ENCODE measurements at regions not wholly inside any gene's neighbourhood (a gene's known extent, or its start where the extent isn't known, plus 50 kb on each side); places are given as distances from the start of the nearest gene placed in this dataset.
A peak's percentile ranks its signal among the peaks of the same experiment; 100 is the strongest.
"Not testable (repeated sequence)": the region's sequence is repeated elsewhere in the genome, so short reads cannot be mapped to it uniquely, and the experiment has no call there.

DNA sequence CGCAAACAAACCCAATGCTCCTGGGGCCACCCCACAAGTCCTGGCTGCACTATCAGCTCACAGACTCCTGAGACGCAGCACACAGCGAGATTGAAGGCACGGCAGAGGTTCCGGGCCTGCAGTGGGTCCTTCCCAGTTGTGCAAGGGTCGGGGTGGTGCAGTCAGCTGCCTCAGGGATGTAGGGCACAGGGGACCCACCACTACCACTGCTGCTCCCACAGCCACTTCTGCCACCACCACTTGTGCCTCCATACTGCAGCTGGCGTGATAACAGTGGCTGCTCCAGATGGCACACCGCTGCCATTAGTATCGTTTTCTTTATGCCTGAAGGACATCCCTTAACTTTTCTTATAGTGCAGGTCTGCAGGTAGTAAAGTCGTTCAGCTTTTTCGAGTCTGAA is 443.8 kb downstream of the SPATA31A1 start:
- not testable (repeated sequence) for H3K4me3 ChIP-seq (ENCODE audit: low read length); H3K9me3 ChIP-seq (replicated peaks; ENCODE audit: control insufficient read depth, low read depth, low read length); H3K36me3 ChIP-seq (ENCODE audit: control insufficient read depth, insufficient read depth, low read length); H3K27ac ChIP-seq (ENCODE audit: low read length); H3K27me3 ChIP-seq (ENCODE audit: control insufficient read depth, insufficient read depth, low read length); DNase-seq; H3K4me1 ChIP-seq (ENCODE audit: control insufficient read depth, insufficient read depth, low read length)
- WGBS (ENCODE audit: insufficient coverage), result 80% methylated on average over 1 of the region's 11 CpGs

DNA sequence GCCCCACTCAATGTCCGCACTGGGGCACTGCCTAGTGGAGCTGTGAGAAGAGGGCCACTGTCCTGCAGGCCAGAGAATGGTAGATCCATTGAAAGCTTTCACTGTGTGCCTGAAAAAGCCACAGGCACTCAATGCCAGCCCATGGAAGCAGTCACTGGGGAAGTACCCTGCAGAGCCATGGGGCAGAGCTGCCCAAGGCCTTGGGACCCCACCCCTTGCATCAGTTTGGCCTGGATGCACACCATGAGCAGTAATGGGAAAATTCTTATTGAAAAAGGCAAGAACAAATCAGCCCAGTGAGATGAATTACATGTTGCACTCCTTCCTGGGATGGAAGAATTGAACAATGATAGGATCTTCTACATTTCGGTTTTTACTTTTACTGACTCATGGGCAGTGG is 447.1 kb downstream of the SPATA31A1 start:
- H3K9me3 ChIP-seq (replicated peaks; ENCODE audit: control insufficient read depth, low read depth, low read length), result not testable (repeated sequence)
- whole genome bisulfite sequencing (ENCODE audit: insufficient coverage), result no CpG with 5 or more reads among the region's 2 CpGs

DNA sequence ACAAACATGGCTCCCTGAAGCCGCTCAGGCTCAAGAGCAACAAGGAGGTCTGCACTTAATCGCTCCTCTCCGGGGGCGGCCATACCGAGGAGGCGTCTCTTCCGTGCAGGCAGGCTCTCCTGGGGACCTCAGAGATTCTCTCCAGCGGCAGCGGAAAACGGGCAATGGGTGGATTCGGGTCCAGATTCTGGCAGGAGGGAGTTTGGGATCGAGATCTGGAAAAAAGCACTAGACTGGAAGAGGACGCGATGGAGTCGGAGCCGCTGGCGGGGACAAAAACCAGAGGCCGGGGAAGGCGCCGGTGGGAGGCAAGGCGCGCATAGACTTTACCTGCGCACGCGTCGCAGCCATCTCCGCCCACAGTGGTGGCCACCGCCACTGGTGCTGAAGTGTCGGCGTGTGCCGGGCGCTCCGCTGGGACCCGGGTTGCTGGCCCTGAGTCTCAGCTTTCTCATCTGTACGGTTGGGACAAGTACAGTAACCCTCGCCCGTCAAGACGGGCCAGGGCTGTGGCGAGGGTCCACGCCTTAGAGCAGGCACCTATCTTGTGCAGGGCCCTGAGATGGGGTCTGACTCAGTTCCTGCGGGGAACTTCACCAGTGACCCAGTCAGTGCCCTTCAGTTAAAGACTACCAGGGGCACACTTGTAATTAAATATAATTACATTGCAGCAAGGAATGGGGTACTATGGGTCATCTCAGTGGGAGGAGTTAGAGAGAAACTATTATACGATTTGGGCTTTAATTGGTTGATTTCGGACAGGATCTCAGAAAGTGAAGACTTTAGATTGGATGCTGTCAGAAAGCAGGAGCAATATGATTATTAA is 454.1 kb downstream of the SPATA31A1 start:
- H3K27me3 ChIP-seq (ENCODE audit: control insufficient read depth, insufficient read depth, low read length); H3K9me3 ChIP-seq (replicated peaks; ENCODE audit: control insufficient read depth, low read depth, low read length); H3K4me1 ChIP-seq (ENCODE audit: control insufficient read depth, insufficient read depth, low read length); H3K36me3 ChIP-seq (ENCODE audit: control insufficient read depth, insufficient read depth, low read length): not testable (repeated sequence)
- H3K27ac ChIP-seq (ENCODE audit: low read length), result peak overlapping the region; percentile 82
- WGBS (ENCODE audit: insufficient coverage), result 0% methylated on average over 12 of the region's 43 CpGs
- H3K4me3 ChIP-seq (ENCODE audit: low read length), result peak overlapping the region; percentile 49
- DNase-seq, result peak; percentile 82

More for the DNA sequence above, 447.1 kb downstream of the SPATA31A1 start:
- not testable (repeated sequence) for DNase-seq; H3K4me3 ChIP-seq (ENCODE audit: low read length); H3K36me3 ChIP-seq (ENCODE audit: control insufficient read depth, insufficient read depth, low read length); H3K27me3 ChIP-seq (ENCODE audit: control insufficient read depth, insufficient read depth, low read length); H3K27ac ChIP-seq (ENCODE audit: low read length); H3K4me1 ChIP-seq (ENCODE audit: control insufficient read depth, insufficient read depth, low read length)

DNA sequence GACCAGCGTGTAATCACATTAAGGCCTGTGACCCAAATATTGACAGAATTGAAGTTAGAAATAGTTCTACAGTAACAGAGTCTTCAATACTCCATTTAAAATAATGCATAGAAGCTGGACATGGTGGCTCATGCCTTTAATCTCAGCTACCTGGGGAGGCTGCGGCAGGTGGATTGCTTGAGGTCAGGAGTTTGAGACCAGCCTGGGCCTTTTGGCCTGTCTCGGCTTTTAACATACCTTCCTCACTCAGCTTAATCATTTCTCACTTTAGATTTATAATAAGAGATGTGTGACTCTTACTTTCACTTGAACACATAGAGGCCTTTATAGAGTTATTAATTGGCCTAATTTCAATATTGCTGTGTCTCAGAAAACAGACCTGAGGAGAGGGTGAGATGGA is 454.9 kb downstream of the SPATA31A1 start:
- WGBS (ENCODE audit: insufficient coverage), result no CpG with 5 or more reads among the region's 3 CpGs
- H3K36me3 ChIP-seq (ENCODE audit: control insufficient read depth, insufficient read depth, low read length); DNase-seq; H3K27ac ChIP-seq (ENCODE audit: low read length); H3K9me3 ChIP-seq (replicated peaks; ENCODE audit: control insufficient read depth, low read depth, low read length); H3K27me3 ChIP-seq (ENCODE audit: control insufficient read depth, insufficient read depth, low read length); H3K4me3 ChIP-seq (ENCODE audit: low read length); H3K4me1 ChIP-seq (ENCODE audit: control insufficient read depth, insufficient read depth, low read length): not testable (repeated sequence)

DNA sequence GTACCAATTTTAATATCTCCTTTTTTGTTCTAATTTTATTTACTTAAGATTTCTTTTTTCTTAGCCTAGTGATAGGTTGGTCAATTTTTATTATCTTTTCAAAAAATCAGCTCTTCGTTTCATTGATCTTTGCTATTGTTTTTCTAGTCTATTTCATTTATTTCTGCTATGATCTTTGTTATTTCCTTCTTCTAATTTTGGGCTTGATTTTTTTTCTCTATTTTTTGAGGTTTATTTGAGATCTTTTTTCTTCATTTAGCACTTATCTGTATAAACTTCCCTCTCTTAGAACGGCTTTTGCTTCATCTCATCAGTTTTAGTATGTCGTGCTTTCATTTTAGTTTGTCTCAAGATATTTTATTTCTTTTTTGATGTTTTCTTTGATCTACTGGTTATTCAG is 456.1 kb downstream of the SPATA31A1 start:
- H3K27me3 ChIP-seq (ENCODE audit: control insufficient read depth, insufficient read depth, low read length); H3K4me1 ChIP-seq (ENCODE audit: control insufficient read depth, insufficient read depth, low read length); H3K36me3 ChIP-seq (ENCODE audit: control insufficient read depth, insufficient read depth, low read length); DNase-seq; H3K27ac ChIP-seq (ENCODE audit: low read length); H3K9me3 ChIP-seq (replicated peaks; ENCODE audit: control insufficient read depth, low read depth, low read length); H3K4me3 ChIP-seq (ENCODE audit: low read length): not testable (repeated sequence)
- WGBS (ENCODE audit: insufficient coverage), result no CpG with 5 or more reads among the region's 3 CpGs

DNA sequence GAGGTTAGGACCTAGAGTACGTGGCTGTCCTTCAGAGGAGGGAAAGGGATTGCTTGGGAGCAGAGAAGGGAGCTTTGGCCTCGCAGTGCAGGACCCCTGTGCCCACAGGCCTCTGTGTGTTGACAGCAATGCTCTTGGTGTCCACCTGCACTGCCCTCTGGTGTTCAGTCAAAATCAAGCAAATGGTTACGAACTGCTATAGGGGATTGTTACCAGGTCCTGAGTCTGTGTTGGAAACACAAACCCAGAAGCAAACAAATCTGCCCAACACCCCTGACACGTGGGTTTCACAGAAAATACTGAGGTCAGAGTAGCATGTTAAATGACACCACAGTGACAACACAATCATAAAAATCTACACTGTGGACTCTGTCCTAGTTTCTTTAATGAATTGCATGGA is 473.0 kb downstream of the SPATA31A1 start:
- H3K4me3 ChIP-seq (ENCODE audit: low read length); H3K4me1 ChIP-seq (ENCODE audit: control insufficient read depth, insufficient read depth, low read length); H3K9me3 ChIP-seq (replicated peaks; ENCODE audit: control insufficient read depth, low read depth, low read length); H3K27ac ChIP-seq (ENCODE audit: low read length); H3K27me3 ChIP-seq (ENCODE audit: control insufficient read depth, insufficient read depth, low read length); DNase-seq; H3K36me3 ChIP-seq (ENCODE audit: control insufficient read depth, insufficient read depth, low read length): not testable (repeated sequence)
- 17% methylated on average over 1 of the region's 4 CpGs for WGBS (ENCODE audit: insufficient coverage)
